Ovary (tissue), 3 donors: ENCODE measurements at regions not wholly inside any gene's neighbourhood (a gene's known extent, or its start where the extent isn't known, plus 50 kb on each side); places are given as distances from the start of the nearest gene placed in this dataset.

ENCODE experiments used
- EP300 ChIP-seq: sonication (generic); formaldehyde crosslinking; IDR thresholded peaks from one replicate; pipeline ENCODE4 v1.6.1; 2017; ENCODE audit warnings: antibody characterized with exemption
- POLR2A ChIP-seq: fragments of 450-650 bp; IDR thresholded peaks from one replicate; pipeline ENCODE4 v1.6.1; 2017; ENCODE audit warnings: antibody characterized with exemption, mild to moderate bottlenecking, moderate library complexity
- TF ChIP-seq, protein P1 (sequence below), 3 donors: fragments of 450-650 bp in 2 of 3; fragments of 200-600 bp in 1 of 3; IDR thresholded peaks; one replicate each; pipeline versions ENCODE4 v1.5.1 to v1.8.0; 2016 to 2022; ENCODE audit warnings: antibody characterized with exemption in 3 of 3, mild to moderate bottlenecking in 1 of 3
- donor health status: DM: no; HTN: no; CAD: no.

GRCh38 chr15:62445244-62445643 lies 280.2 kb upstream of the C2CD4B start:
- TF ChIP-seq POLR2A (no peak), EP300 (no peak)
- TF ChIP-seq, protein P1, sequence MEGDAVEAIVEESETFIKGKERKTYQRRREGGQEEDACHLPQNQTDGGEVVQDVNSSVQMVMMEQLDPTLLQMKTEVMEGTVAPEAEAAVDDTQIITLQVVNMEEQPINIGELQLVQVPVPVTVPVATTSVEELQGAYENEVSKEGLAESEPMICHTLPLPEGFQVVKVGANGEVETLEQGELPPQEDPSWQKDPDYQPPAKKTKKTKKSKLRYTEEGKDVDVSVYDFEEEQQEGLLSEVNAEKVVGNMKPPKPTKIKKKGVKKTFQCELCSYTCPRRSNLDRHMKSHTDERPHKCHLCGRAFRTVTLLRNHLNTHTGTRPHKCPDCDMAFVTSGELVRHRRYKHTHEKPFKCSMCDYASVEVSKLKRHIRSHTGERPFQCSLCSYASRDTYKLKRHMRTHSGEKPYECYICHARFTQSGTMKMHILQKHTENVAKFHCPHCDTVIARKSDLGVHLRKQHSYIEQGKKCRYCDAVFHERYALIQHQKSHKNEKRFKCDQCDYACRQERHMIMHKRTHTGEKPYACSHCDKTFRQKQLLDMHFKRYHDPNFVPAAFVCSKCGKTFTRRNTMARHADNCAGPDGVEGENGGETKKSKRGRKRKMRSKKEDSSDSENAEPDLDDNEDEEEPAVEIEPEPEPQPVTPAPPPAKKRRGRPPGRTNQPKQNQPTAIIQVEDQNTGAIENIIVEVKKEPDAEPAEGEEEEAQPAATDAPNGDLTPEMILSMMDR (IDR thresholded peaks at IDR 0.05) = no peak
